ENCODE measurements at regions not wholly inside any gene's neighbourhood (a gene's known extent, or its start where the extent isn't known, plus 50 kb on each side); places are given as distances from the start of the nearest gene placed in this dataset.

GRCh38 chr11:107151158-107151557 is 132.9 kb upstream of the GUCY1A2 start:
- TF ChIP-seq ZFX (IDR thresholded peaks at IDR 0.05), result no peak
- no peak for TF ChIP-seq CTCF (IDR thresholded peaks at IDR 0.05 in 2 of 3, conservative IDR thresholded peaks at IDR 0.05 in 1 of 3; ENCODE audit: borderline replicate concordance in 1 of 3, insufficient read depth in 1 of 3, low read depth in 2 of 3, low read length in 2 of 3)
- TF ChIP-seq POLR2A (IDR thresholded peaks at IDR 0.05; ENCODE audit: borderline replicate concordance, extremely low read depth, insufficient read depth, insufficient read length), result no peak
- no peak for TF ChIP-seq SRF (IDR thresholded peaks at IDR 0.05; ENCODE audit: low read depth)
- no peak for TF ChIP-seq EZH2 (IDR thresholded peaks at IDR 0.05)
- no peak for TF ChIP-seq CEBPB (IDR thresholded peaks at IDR 0.05; ENCODE audit: low read depth)
- no peak for TF ChIP-seq YY1 (IDR thresholded peaks at IDR 0.05; ENCODE audit: extremely low read depth, insufficient replicate concordance, low read depth, low read length)
- no peak for TF ChIP-seq JUND (IDR thresholded peaks at IDR 0.05)
- no peak for TF ChIP-seq RAD21 (IDR thresholded peaks at IDR 0.05; ENCODE audit: low read depth)
- TF ChIP-seq POLR2AphosphoS5 (IDR thresholded peaks at IDR 0.05; ENCODE audit: low read depth, low read length), result no peak
- no peak for TF ChIP-seq TCF7L2 (IDR thresholded peaks at IDR 0.05; ENCODE audit: borderline replicate concordance, extremely low read depth, insufficient read depth, insufficient read length)
